GM13976 (cell line): ENCODE measurements at regions not wholly inside any gene's neighbourhood (a gene's known extent, or its start where the extent isn't known, plus 50 kb on each side); places are given as distances from the start of the nearest gene placed in this dataset.

ENCODE experiments used
- DNase-seq: peaks from one replicate; pipeline ENCODE4 v3.0.0; 2012; ENCODE audit warnings: low spot score
- CTCF ChIP-seq: IDR thresholded peaks from 2 replicates; pipeline ENCODE4 v1.5.1; 2012; ENCODE audit warnings: borderline replicate concordance, mild to moderate bottlenecking; ENCODE audit not compliant: insufficient read depth; ENCODE audit errors: extremely low read depth, missing control alignments, control extremely low read depth
- in situ Hi-C: fragments of 300-500 bp; cut with MboI; formaldehyde crosslinking; loops from one replicate; pipeline ENCODE4 v1.12.0; 2022; ENCODE audit warnings: low sequenced_read_pairs, mixed read lengths, inconsistent platforms; ENCODE audit not compliant: unreplicated experiment

DNA sequence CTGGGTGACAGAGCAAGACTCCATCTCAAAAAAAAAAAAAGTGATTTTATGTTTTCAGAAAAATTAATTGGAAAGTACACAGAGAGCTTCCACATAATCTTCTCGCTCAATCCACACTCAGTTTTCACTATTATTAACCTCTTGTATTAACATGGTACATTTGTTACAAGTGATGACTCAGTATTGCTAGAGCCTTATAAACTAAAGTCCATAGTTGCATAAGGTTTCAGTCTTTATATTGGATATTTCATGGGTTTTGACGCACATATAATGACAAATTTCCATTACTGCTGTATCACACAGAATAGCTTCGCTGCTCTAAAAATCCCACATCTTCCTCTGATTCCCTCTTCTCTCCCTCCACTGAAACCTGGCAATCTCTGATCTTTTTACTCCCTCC is 603.5 kb downstream of the XIRP2 start:
- TF ChIP-seq CTCF: no peak
- in situ Hi-C loops: no loop called here

DNA sequence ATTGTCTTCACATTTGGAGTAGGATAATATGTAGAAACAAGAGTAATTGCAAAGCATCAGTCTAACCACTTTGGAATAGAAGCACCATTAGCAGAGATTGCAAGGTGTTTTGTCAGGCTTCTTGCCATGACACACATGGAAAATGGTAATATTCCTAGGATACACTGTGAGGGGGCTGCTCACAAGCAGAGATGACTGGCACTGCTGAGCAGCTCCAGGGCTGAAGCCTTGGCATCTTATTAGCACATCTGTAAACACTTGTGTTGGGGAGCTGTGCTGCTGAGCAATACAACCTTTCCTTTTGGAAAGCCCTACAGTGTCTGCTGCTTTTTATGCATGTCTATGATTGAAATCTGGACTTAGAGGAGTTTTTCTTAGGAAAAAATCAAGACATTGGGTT is 602.2 kb downstream of the XIRP2 start:
- TF ChIP-seq CTCF: no peak
- in situ Hi-C loops: no loop called here
- DNase-seq: no peak

More for the DNA sequence above, 603.5 kb downstream of the XIRP2 start:
- DNase-seq: no peak

GRCh38 chr2:167489325-167489724 is 601.0 kb downstream of the XIRP2 start:
- no peak for DNase-seq
- in situ Hi-C loops: no loop called here
- no peak for TF ChIP-seq CTCF

- in situ Hi-C loops: no loop called here
- DNase-seq: no peak
- no peak for TF ChIP-seq CTCF
Measured at GRCh38 chr2:167487728-167488127, 599.4 kb downstream of the XIRP2 start.

- TF ChIP-seq CTCF: no peak
- DNase-seq: no peak
- in situ Hi-C loops: no loop called here
Measured at GRCh38 chr2:167484875-167485274, 596.6 kb downstream of the XIRP2 start.

GRCh38 chr2:167480986-167481309 is 592.7 kb downstream of the XIRP2 start:
- in situ Hi-C loops: no loop called here
- no peak for DNase-seq
- no peak for TF ChIP-seq CTCF
